ENCODE measurements at regions not wholly inside any gene's neighbourhood (a gene's known extent, or its start where the extent isn't known, plus 50 kb on each side); places are given as distances from the start of the nearest gene placed in this dataset.

GRCh38 chr20:22842793-22843192 lies 192.3 kb upstream of the SSTR4 start:
- CTCF ChIA-PET: interaction anchor here (0.8 to 1.4 kb wide), 2 partner anchors 9 to 132 kb away, joined by 3 to 4 read pairs; no protein-coding TSS in a partner anchor
- FAIRE-seq: no peak
- BruUV-seq (replicated peaks): no TSS peak

More at GRCh38 chr20:22842793-22843192, 192.3 kb upstream of the SSTR4 start:
- Histone ChIP-seq H2AFZ (ENCODE audit: low read depth, low read length) (no peak overlapping the region), H3K9me3 (replicated peaks; ENCODE audit: control insufficient read depth, insufficient read depth, low read length) (no peaks in the 10 kb centered on the region), H3K4me1 (ENCODE audit: control insufficient read depth, extremely low read depth, insufficient read depth, low read length) (no peaks in the 10 kb centered on the region), H3K9me1 (replicated peaks; ENCODE audit: control insufficient read depth, extremely low read depth, insufficient read depth, low read length) (no peaks in the 10 kb centered on the region), H3K4me2 (ENCODE audit: insufficient read depth, low read length) (no peak overlapping the region), H3K79me2 (ENCODE audit: control insufficient read depth, insufficient read depth, low read length) (no peaks in the 10 kb centered on the region), H3K27me3 (ENCODE audit: control insufficient read depth in 2 of 2, insufficient read depth in 2 of 2, low read length in 2 of 2) (peaks cover 3 to 5% of the 10 kb centered on the region in 2 experiments), H3K27ac (ENCODE audit: insufficient read depth, low read depth, low read length) (no peak overlapping the region), H4K20me1 (replicated peaks; ENCODE audit: control insufficient read depth, extremely low read depth, insufficient read depth, low read length) (no peaks in the 10 kb centered on the region), H3K4me3 (replicated peaks in 1 of 3; ENCODE audit: insufficient read depth in 1 of 3, low read depth in 1 of 3, low read length in 3 of 3) (no peak overlapping the region), H3K9ac (replicated peaks; ENCODE audit: extremely low read depth, insufficient read depth, low read length) (no peak overlapping the region), H3K36me3 (ENCODE audit: control insufficient read depth in 2 of 2, extremely low read depth in 1 of 2, insufficient read depth in 2 of 2, low read length in 2 of 2) (no peaks in the 10 kb centered on the region)
- TF ChIP-seq POLR2AphosphoS5 (IDR thresholded peaks at IDR 0.05; ENCODE audit: insufficient read depth, low read depth, low read length): no peak
- TF ChIP-seq CTCF (IDR thresholded peaks at IDR 0.05; ENCODE audit: extremely low read depth in 1 of 2, insufficient read depth in 1 of 2, low read depth in 1 of 2, low read length in 2 of 2): no peak
- TF ChIP-seq, protein P1, sequence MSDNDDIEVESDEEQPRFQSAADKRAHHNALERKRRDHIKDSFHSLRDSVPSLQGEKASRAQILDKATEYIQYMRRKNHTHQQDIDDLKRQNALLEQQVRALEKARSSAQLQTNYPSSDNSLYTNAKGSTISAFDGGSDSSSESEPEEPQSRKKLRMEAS (IDR thresholded peaks at IDR 0.05; ENCODE audit: insufficient read depth, insufficient read length): no peak
- no peak for TF ChIP-seq FOS (IDR thresholded peaks at IDR 0.05; ENCODE audit: borderline replicate concordance, insufficient read depth, low read length)
- TF ChIP-seq EZH2 (IDR thresholded peaks at IDR 0.05; ENCODE audit: borderline replicate concordance, low read depth, low read length, severe bottlenecking): no peak
- no peak for TF ChIP-seq JUN (IDR thresholded peaks at IDR 0.05; ENCODE audit: borderline replicate concordance, insufficient read depth, insufficient read length, low read depth)
- no peak for TF ChIP-seq GATA2 (IDR thresholded peaks at IDR 0.05; ENCODE audit: insufficient read depth, insufficient read length, low read depth, low read length)
- no peak for TF ChIP-seq POLR2A (IDR thresholded peaks at IDR 0.05; ENCODE audit: low read depth, low read length)
- TF ChIP-seq MYC (IDR thresholded peaks at IDR 0.05; ENCODE audit: low read depth, low read length): no peak
- no peak for DNase-seq (ENCODE audit: low read depth, low spot score)
- dilution Hi-C loops (cut with MboI; ENCODE audit: extremely low pct_ligation_motif_present, low sequenced_read_pairs) (no loop called here), intact Hi-C loops (cut with micrococcal nuclease) (no loop called here)
- POLR2A ChIA-PET: no interaction called here

Data from endothelial cell of umbilical vein (primary cell).